H1 (cell line): ENCODE measurements at regions not wholly inside any gene's neighbourhood (a gene's known extent, or its start where the extent isn't known, plus 50 kb on each side); places are given as distances from the start of the nearest gene placed in this dataset.

Experiments
- CHD1 ChIP-seq: IDR thresholded peaks from 2 replicates; pipeline ENCODE4 v1.6.1; 2012; ENCODE audit warnings: low read depth, low read length, improper control_type of control experiment
- KDM1A ChIP-seq: fragments of 200-600, 300-600 bp; sonication (generic); IDR thresholded peaks from 2 replicates; pipeline ENCODE4 v1.7.1; 2016; ENCODE audit warnings: mild to moderate bottlenecking, low read length, borderline replicate concordance
- POLR2A ChIP-seq, 2 experiments: IDR thresholded peaks; 1 replicate in 1 of 2; 2 replicates in 1 of 2; pipeline ENCODE4 v1.6.1; 2011; ENCODE audit warnings: low read depth in 2 of 2, low read length in 2 of 2, mild to moderate bottlenecking in 2 of 2; ENCODE audit errors: control extremely low read depth in 1 of 2
- SIX5 ChIP-seq: IDR thresholded peaks from 2 replicates; pipeline ENCODE4 v1.6.1; 2011; ENCODE audit warnings: mild to moderate bottlenecking, low read depth, low read length

- TF ChIP-seq CHD1 (no peak), POLR2A (IDR thresholded peaks at IDR 0.05; ENCODE audit: control extremely low read depth in 1 of 2, low read depth in 2 of 2, low read length in 2 of 2) (no peak), KDM1A (no peak), SIX5 (no peak)
Measured at GRCh38 chr5:117295941-117296340, 721.3 kb upstream of the SEMA6A start (continued).
